ENCODE measurements at regions not wholly inside any gene's neighbourhood (a gene's known extent, or its start where the extent isn't known, plus 50 kb on each side); places are given as distances from the start of the nearest gene placed in this dataset.
"Not testable (repeated sequence)": the region's sequence is repeated elsewhere in the genome, so short reads cannot be mapped to it uniquely, and the experiment has no call there.

- no peak overlapping the region for H3K4me3 ChIP-seq (ENCODE audit: low read length)
- H3K4me1 ChIP-seq (ENCODE audit: insufficient read depth, low read length): no peaks in the 10 kb centered on the region
- H3K9me3 ChIP-seq (ENCODE audit: low read depth, low read length): no peaks in the 10 kb centered on the region
- H3K27me3 ChIP-seq (ENCODE audit: insufficient read depth, low read length): no peaks in the 10 kb centered on the region
These were observed 883.6 kb upstream of the C9orf72 start for GRCh38 chr9:28456861-28457260.

DNA sequence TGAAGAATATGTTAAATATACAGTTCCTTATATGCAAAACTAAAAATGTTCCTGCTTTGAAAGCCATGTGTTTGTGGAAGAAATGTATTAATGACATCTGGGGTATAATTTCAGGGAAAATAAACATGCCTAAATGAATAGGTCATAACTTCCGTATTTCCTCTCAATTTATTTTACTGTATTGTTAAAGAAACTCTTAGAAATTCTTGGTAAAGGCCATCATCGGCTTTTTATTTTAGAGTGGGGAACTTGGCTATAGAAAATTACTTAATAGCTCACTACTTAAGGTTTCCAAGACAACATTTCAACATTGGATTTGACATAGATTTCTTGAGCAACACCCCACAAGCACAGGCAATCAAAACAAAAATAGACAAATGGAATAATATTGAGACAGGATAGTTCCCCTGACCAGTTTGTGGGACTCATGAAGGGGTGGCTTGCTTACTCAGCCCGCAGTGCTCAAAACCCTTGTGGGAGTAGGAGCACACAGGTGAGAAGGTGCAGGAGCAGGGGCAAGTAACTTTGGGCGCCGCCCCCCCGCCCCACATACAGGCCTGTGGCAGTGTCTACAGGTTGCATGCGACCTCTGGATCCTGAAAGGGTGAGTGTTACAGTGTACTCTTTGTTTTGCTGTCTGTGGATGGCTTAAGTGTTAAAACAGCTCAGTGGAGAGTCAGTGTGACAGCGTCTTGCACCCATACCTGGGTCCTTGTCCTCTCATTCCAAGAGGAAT is 891.4 kb upstream of the C9orf72 start:
- H3K4me1 ChIP-seq (ENCODE audit: insufficient read depth, low read length): no peaks in the 10 kb centered on the region
- H3K27me3 ChIP-seq (ENCODE audit: insufficient read depth, low read length): no peaks in the 10 kb centered on the region
- H3K4me3 ChIP-seq (ENCODE audit: low read length): no peak overlapping the region
- H3K9me3 ChIP-seq (ENCODE audit: low read depth, low read length): peaks cover 4% of the 10 kb centered on the region

GRCh38 chr9:28471261-28471660 is 898.0 kb upstream of the C9orf72 start:
- no peaks in the 10 kb centered on the region for H3K27me3 ChIP-seq (ENCODE audit: insufficient read depth, low read length)
- H3K4me1 ChIP-seq (ENCODE audit: insufficient read depth, low read length): no peaks in the 10 kb centered on the region
- peaks cover 4% of the 10 kb centered on the region for H3K9me3 ChIP-seq (ENCODE audit: low read depth, low read length)
- H3K4me3 ChIP-seq (ENCODE audit: low read length): no peak overlapping the region

- Histone ChIP-seq H3K4me3 (ENCODE audit: low read length) (no peak overlapping the region), H3K4me1 (ENCODE audit: insufficient read depth, low read length) (no peaks in the 10 kb centered on the region), H3K9me3 (ENCODE audit: low read depth, low read length) (no peaks in the 10 kb centered on the region), H3K27me3 (ENCODE audit: insufficient read depth, low read length) (no peaks in the 10 kb centered on the region)
These were observed 914.3 kb upstream of the C9orf72 start for GRCh38 chr9:28487561-28487960.

GRCh38 chr9:28491121-28491520 is 917.8 kb upstream of the C9orf72 start:
- no peaks in the 10 kb centered on the region for H3K4me1 ChIP-seq (ENCODE audit: insufficient read depth, low read length)

DNA sequence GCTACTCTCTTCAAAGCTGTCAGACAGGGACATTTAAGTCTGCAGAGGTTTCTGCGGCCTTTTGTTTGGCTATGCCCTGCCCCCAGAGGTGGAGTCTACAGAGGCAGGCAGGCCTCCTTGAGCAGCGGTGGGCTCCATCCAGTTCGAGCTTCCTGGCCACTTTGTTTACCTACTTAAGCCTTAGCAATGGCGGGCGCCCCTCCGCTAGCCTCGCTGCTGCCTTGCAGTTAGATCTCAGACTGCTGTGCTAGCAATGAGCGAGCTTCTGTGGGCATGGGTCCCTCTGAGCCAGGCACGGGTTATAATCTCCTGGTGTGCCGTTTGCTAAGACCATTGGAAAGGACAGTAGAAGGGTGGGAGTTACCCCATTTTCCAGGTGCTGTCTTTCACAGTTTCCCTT is 924.9 kb upstream of the C9orf72 start:
- not testable (repeated sequence) for H3K4me1 ChIP-seq (ENCODE audit: insufficient read depth, low read length); H3K4me3 ChIP-seq (ENCODE audit: low read length); H3K9me3 ChIP-seq (ENCODE audit: low read depth, low read length); H3K27me3 ChIP-seq (ENCODE audit: insufficient read depth, low read length)

More at GRCh38 chr9:28491121-28491520, 917.8 kb upstream of the C9orf72 start:
- Histone ChIP-seq H3K27me3 (ENCODE audit: insufficient read depth, low read length) (no peaks in the 10 kb centered on the region), H3K4me3 (ENCODE audit: low read length) (no peak overlapping the region), H3K9me3 (ENCODE audit: low read depth, low read length) (no peaks in the 10 kb centered on the region)

DNA sequence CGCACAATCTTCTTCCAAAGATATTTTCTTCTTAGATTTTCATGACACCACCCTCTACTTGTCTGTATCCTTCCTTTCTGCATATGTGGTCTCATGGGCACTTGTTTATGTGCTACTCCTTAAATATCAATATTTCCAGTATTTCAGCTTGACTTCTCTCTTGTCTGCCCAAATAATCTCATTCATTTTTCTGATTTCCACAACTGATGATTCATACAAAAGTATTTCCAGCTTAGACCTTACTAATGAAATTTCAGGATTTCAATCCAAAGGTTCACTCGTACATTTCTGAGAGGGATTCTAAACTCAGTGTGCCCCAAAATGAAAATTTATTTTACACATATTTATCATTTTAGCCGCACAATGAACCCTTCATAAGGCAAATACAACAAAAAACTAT is 928.9 kb upstream of the C9orf72 start:
- no peaks in the 10 kb centered on the region for H3K27me3 ChIP-seq (ENCODE audit: insufficient read depth, low read length)

GRCh38 chr9:28502741-28503140 is 929.5 kb upstream of the C9orf72 start:
- Histone ChIP-seq H3K4me3 (ENCODE audit: low read length) (no peak overlapping the region), H3K4me1 (ENCODE audit: insufficient read depth, low read length) (no peaks in the 10 kb centered on the region), H3K27me3 (ENCODE audit: insufficient read depth, low read length) (no peaks in the 10 kb centered on the region), H3K9me3 (ENCODE audit: low read depth, low read length) (no peaks in the 10 kb centered on the region)

More for the DNA sequence above, 928.9 kb upstream of the C9orf72 start:
- no peaks in the 10 kb centered on the region for H3K9me3 ChIP-seq (ENCODE audit: low read depth, low read length)
- H3K4me1 ChIP-seq (ENCODE audit: insufficient read depth, low read length): no peaks in the 10 kb centered on the region
- H3K4me3 ChIP-seq (ENCODE audit: low read length): no peak overlapping the region

DNA sequence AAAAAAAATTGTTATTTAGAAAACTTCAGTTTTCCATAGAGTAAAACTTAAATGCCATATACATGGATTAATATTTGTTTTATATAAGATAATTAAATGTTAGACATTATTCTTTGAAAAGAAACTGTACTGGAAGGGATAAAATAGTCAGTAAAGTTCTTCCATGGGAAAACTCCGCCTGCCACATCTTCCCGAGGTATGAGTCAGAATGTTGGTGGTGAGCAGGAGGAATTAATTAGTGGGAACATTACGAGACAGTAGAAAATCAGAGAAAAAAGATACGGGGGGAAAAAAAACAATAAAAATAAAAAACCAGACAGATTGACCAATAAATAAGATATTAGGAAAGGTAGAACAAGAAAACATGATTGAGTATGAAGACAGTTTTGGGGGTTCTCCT is 930.3 kb upstream of the C9orf72 start:
- H3K4me3 ChIP-seq (ENCODE audit: low read length): no peak overlapping the region
- H3K9me3 ChIP-seq (ENCODE audit: low read depth, low read length): peaks cover under 1% of the 10 kb centered on the region
- no peaks in the 10 kb centered on the region for H3K27me3 ChIP-seq (ENCODE audit: insufficient read depth, low read length)
- H3K4me1 ChIP-seq (ENCODE audit: insufficient read depth, low read length): no peaks in the 10 kb centered on the region

DNA sequence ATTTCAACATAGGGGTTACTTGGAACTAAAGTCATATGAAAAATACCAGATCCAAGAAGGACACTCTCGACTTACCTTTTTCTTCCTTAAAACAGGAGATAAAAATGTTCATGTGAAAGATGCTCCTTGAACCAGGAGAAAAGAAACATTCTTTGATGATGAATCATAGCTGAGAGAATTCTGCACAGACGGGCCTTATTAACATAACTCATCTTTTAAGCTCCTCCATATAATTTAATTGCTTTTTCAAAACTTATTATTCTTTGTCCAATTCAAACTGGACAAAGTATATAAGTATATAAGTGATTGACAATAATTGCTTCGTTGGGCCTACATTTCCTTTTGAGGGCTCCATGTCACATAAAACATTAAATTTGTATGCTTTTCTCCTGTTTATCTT is 945.2 kb upstream of the C9orf72 start:
- Histone ChIP-seq H3K27me3 (ENCODE audit: insufficient read depth, low read length) (no peaks in the 10 kb centered on the region), H3K9me3 (ENCODE audit: low read depth, low read length) (no peaks in the 10 kb centered on the region), H3K4me1 (ENCODE audit: insufficient read depth, low read length) (no peaks in the 10 kb centered on the region), H3K4me3 (ENCODE audit: low read length) (no peak overlapping the region)

- not testable (repeated sequence) for H3K27me3 ChIP-seq (ENCODE audit: insufficient read depth, low read length); H3K4me3 ChIP-seq (ENCODE audit: low read length); H3K4me1 ChIP-seq (ENCODE audit: insufficient read depth, low read length); H3K9me3 ChIP-seq (ENCODE audit: low read depth, low read length)
These were observed 951.0 kb upstream of the C9orf72 start for GRCh38 chr9:28524309-28524708.

DNA sequence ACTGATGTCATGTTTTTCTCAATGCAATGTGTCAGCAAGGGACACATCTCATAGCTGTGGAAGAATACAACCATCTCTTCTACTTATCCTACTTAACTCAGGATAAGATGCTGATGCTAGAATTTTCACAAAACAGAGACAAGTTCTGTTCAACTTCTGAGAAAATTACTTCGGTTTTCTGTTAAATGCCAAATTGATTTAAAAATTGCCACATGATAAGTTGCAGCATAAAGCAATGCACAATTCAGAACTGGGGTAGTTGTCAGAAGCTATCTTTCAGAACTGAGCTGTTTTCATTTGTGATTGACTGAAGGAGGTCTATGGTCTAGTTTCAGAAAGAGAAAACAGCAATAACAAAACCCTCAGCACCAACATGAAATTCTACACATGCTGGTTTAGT is 954.8 kb upstream of the C9orf72 start:
- Histone ChIP-seq H3K4me3 (ENCODE audit: low read length) (no peak overlapping the region), H3K9me3 (ENCODE audit: low read depth, low read length) (no peaks in the 10 kb centered on the region), H3K27me3 (ENCODE audit: insufficient read depth, low read length) (no peaks in the 10 kb centered on the region)

GRCh38 chr9:28538132-28538531 is 964.9 kb upstream of the C9orf72 start:
- Histone ChIP-seq H3K9me3 (ENCODE audit: low read depth, low read length) (no peaks in the 10 kb centered on the region), H3K4me1 (ENCODE audit: insufficient read depth, low read length) (no peaks in the 10 kb centered on the region), H3K4me3 (ENCODE audit: low read length) (no peak overlapping the region), H3K27me3 (ENCODE audit: insufficient read depth, low read length) (no peaks in the 10 kb centered on the region)

More for the DNA sequence above, 954.8 kb upstream of the C9orf72 start:
- H3K4me1 ChIP-seq (ENCODE audit: insufficient read depth, low read length): no peaks in the 10 kb centered on the region

- Histone ChIP-seq H3K4me1 (ENCODE audit: insufficient read depth, low read length) (no peaks in the 10 kb centered on the region), H3K4me3 (ENCODE audit: low read length) (no peak overlapping the region), H3K27me3 (ENCODE audit: insufficient read depth, low read length) (no peaks in the 10 kb centered on the region), H3K9me3 (ENCODE audit: low read depth, low read length) (no peaks in the 10 kb centered on the region)
These were observed 966.3 kb upstream of the C9orf72 start for GRCh38 chr9:28539434-28540070.

DNA sequence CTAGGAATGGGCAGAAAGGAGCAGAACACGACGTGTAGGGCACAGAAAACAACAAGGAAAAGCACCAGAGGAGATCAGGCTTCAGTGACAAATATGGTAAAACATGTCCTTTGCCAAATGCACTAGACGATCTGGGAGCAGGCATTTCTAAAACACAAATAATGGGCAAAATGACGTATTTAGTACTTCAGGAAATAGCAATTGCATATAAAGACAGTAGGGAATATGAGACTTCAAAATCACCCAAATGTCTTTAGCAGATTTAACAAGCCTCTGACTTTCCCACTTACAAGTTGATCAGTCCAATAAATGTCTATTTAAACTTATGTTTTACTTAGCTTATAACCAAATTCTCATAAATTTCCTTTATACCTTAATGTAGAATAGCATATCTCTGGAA is 969.6 kb upstream of the C9orf72 start:
- no peaks in the 10 kb centered on the region for H3K9me3 ChIP-seq (ENCODE audit: low read depth, low read length)
- no peaks in the 10 kb centered on the region for H3K4me1 ChIP-seq (ENCODE audit: insufficient read depth, low read length)
- no peaks in the 10 kb centered on the region for H3K27me3 ChIP-seq (ENCODE audit: insufficient read depth, low read length)

DNA sequence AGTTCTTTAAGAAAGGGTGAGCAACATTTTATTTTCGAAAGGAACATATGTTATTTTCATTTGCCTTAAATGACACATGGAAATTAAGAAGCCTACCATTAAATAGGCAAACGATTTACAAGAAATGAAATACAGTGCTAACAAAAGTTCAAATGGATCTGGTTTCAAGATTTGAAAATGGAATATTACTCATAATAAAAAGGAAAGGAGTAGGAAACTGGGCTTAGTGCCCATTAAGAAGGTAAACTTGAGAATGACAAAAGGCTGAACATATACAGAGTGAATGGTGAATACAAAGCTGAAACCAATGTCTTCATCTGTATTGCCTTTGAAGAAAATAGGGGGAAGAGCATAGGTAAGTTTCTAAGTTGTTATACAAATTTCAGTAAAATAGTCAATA is 974.2 kb upstream of the C9orf72 start:
- H3K27me3 ChIP-seq (ENCODE audit: insufficient read depth, low read length): no peaks in the 10 kb centered on the region
- peaks cover 5% of the 10 kb centered on the region for H3K9me3 ChIP-seq (ENCODE audit: low read depth, low read length)
- no peaks in the 10 kb centered on the region for H3K4me1 ChIP-seq (ENCODE audit: insufficient read depth, low read length)
- no peak overlapping the region for H3K4me3 ChIP-seq (ENCODE audit: low read length)

More for the DNA sequence above, 969.6 kb upstream of the C9orf72 start:
- H3K4me3 ChIP-seq (ENCODE audit: low read length): no peak overlapping the region
